ENCODE measurements at regions not wholly inside any gene's neighbourhood (a gene's known extent, or its start where the extent isn't known, plus 50 kb on each side); places are given as distances from the start of the nearest gene placed in this dataset.

GRCh38 chr5:102625928-102626327 is 127.1 kb upstream of the SLCO6A1 start:
- H3K4me2 ChIP-seq (ENCODE audit: insufficient read depth, low read length) = no peak overlapping the region
- H3K27me3 ChIP-seq (ENCODE audit: control insufficient read depth in 2 of 2, insufficient read depth in 2 of 2, low read length in 2 of 2) = peaks cover 0 to 4% of the 10 kb centered on the region in 2 experiments
- no peak overlapping the region for H2AFZ ChIP-seq (ENCODE audit: low read depth, low read length)
- no peak for FAIRE-seq
- ChIA-PET CTCF (interaction anchor here (1.3 to 1.4 kb wide), 2 partner anchors 16 to 55 kb away, joined by 3 read pairs; no protein-coding TSS in a partner anchor), POLR2A (no interaction called here)
- H3K36me3 ChIP-seq (ENCODE audit: control insufficient read depth in 2 of 2, extremely low read depth in 1 of 2, insufficient read depth in 2 of 2, low read length in 2 of 2) = no peaks in the 10 kb centered on the region
- BruUV-seq (replicated peaks) = no TSS peak
- H4K20me1 ChIP-seq (replicated peaks; ENCODE audit: control insufficient read depth, extremely low read depth, insufficient read depth, low read length) = no peaks in the 10 kb centered on the region
- H3K9me3 ChIP-seq (replicated peaks; ENCODE audit: control insufficient read depth, insufficient read depth, low read length) = no peaks in the 10 kb centered on the region
- H3K79me2 ChIP-seq (ENCODE audit: control insufficient read depth, insufficient read depth, low read length) = no peaks in the 10 kb centered on the region
- no peaks in the 10 kb centered on the region for H3K9me1 ChIP-seq (replicated peaks; ENCODE audit: control insufficient read depth, extremely low read depth, insufficient read depth, low read length)
- TF ChIP-seq MAX (IDR thresholded peaks at IDR 0.05; ENCODE audit: insufficient read depth, insufficient read length) (no peak), JUN (IDR thresholded peaks at IDR 0.05; ENCODE audit: borderline replicate concordance, insufficient read depth, insufficient read length, low read depth) (no peak), CTCF (IDR thresholded peaks at IDR 0.05; ENCODE audit: extremely low read depth in 1 of 2, insufficient read depth in 1 of 2, low read depth in 1 of 2, low read length in 2 of 2) (no peak), MYC (IDR thresholded peaks at IDR 0.05; ENCODE audit: low read depth, low read length) (no peak), POLR2A (IDR thresholded peaks at IDR 0.05; ENCODE audit: low read depth, low read length) (no peak), EZH2 (IDR thresholded peaks at IDR 0.05; ENCODE audit: borderline replicate concordance, low read depth, low read length, severe bottlenecking) (no peak), GATA2 (IDR thresholded peaks at IDR 0.05; ENCODE audit: insufficient read depth, insufficient read length, low read depth, low read length) (no peak), POLR2AphosphoS5 (IDR thresholded peaks at IDR 0.05; ENCODE audit: insufficient read depth, low read depth, low read length) (no peak), FOS (IDR thresholded peaks at IDR 0.05; ENCODE audit: borderline replicate concordance, insufficient read depth, low read length) (no peak)
- H3K4me1 ChIP-seq (ENCODE audit: control insufficient read depth, extremely low read depth, insufficient read depth, low read length) = peaks cover 2% of the 10 kb centered on the region
- no peak overlapping the region for H3K27ac ChIP-seq (ENCODE audit: insufficient read depth, low read depth, low read length)
- dilution Hi-C loops (cut with MboI; ENCODE audit: extremely low pct_ligation_motif_present, low sequenced_read_pairs) (no loop called here), intact Hi-C loops (cut with micrococcal nuclease) (no loop called here)
- no peak for DNase-seq (ENCODE audit: low read depth, low spot score)
- no peak overlapping the region for H3K9ac ChIP-seq (replicated peaks; ENCODE audit: extremely low read depth, insufficient read depth, low read length)
- no peak overlapping the region for H3K4me3 ChIP-seq (replicated peaks in 1 of 3; ENCODE audit: insufficient read depth in 1 of 3, low read depth in 1 of 3, low read length in 3 of 3)
